WTC11 (cell line): ENCODE measurements at regions not wholly inside any gene's neighbourhood (a gene's known extent, or its start where the extent isn't known, plus 50 kb on each side); places are given as distances from the start of the nearest gene placed in this dataset.

Experiments used
- ATAC-seq: fragments of 200-7000 bp; cut with Tn5 transposase; 2 replicates; pipeline ENCODE4 v1.10.0; 2021; ENCODE audit warnings: mild to moderate bottlenecking, moderate library complexity
- CTCF ChIA-PET: fragments of 300-600 bp; sonication (Branson Sonifier 250); formaldehyde crosslinking; loops from one replicate; lab custom pipeline; 2021; ENCODE audit warnings: antibody characterized with exemption; lab: Charles Lee
- POLR2A ChIA-PET: fragments of 350-600 bp; sonication (Branson Sonifier 250); formaldehyde crosslinking; loops from one replicate; lab custom pipeline; 2021; ENCODE audit warnings: antibody characterized with exemption; lab: Charles Lee
- DNase-seq: peaks from one replicate; pipeline ENCODE4 v3.0.0; 2021; ENCODE audit warnings: low spot score
- H3K27ac Mint-ChIP-seq: 2 replicates; pipeline ENCODE4 v1.8.0; 2021; ENCODE audit warnings: mixed read lengths
- H3K27me3 Mint-ChIP-seq: 2 replicates; pipeline ENCODE4 v1.8.0; 2021; ENCODE audit warnings: low read depth, mild to moderate bottlenecking, moderate library complexity, mixed read lengths
- H3K36me3 Mint-ChIP-seq: 2 replicates; pipeline ENCODE4 v1.8.0; 2021; ENCODE audit warnings: mixed read lengths
- H3K4me1 Mint-ChIP-seq: 2 replicates; pipeline ENCODE4 v1.8.0; 2022; ENCODE audit warnings: mixed read lengths
- H3K4me3 Mint-ChIP-seq: 2 replicates; pipeline ENCODE4 v1.8.0; 2021; ENCODE audit warnings: mild to moderate bottlenecking, moderate library complexity, mixed read lengths
- H3K9me3 Mint-ChIP-seq: 2 replicates; pipeline ENCODE4 v1.8.0; 2021; ENCODE audit warnings: mixed read lengths
- ATF6 ChIP-seq: sonication (generic); formaldehyde crosslinking; IDR thresholded peaks from 2 replicates; pipeline ENCODE4 v1.8.1; 2023; ENCODE audit warnings: mild to moderate bottlenecking, missing genetic modification reagents
- CREM ChIP-seq: sonication (generic); formaldehyde crosslinking; IDR thresholded peaks from 2 replicates; pipeline ENCODE4 v1.8.1; 2022; ENCODE audit warnings: mild to moderate bottlenecking, missing genetic modification reagents, moderate library complexity
- CTCF ChIP-seq: fragments of 200-600 bp; IDR thresholded peaks from 2 replicates; pipeline ENCODE4 v1.8.0; 2022; ENCODE audit warnings: antibody characterized with exemption
- ETV6 ChIP-seq: sonication (generic); formaldehyde crosslinking; IDR thresholded peaks from 2 replicates; pipeline ENCODE4 v1.8.1; 2022; ENCODE audit warnings: mild to moderate bottlenecking, missing genetic modification reagents
- IRF1 ChIP-seq: sonication (generic); formaldehyde crosslinking; IDR thresholded peaks from 2 replicates; pipeline ENCODE4 v1.8.0; 2023; ENCODE audit warnings: missing genetic modification reagents
- JUN ChIP-seq: sonication (generic); formaldehyde crosslinking; IDR thresholded peaks from 2 replicates; pipeline ENCODE4 v1.8.0; 2023; ENCODE audit warnings: mild to moderate bottlenecking, missing genetic modification reagents
- MAX ChIP-seq: sonication (generic); formaldehyde crosslinking; IDR thresholded peaks from 2 replicates; pipeline ENCODE4 v1.8.0; 2022; ENCODE audit warnings: mild to moderate bottlenecking, missing genetic modification reagents
- NFYB ChIP-seq: sonication (generic); formaldehyde crosslinking; conservative IDR thresholded peaks from 2 replicates; pipeline ENCODE4 v1.8.0; 2022; ENCODE audit warnings: low read depth, missing genetic modification reagents
- NR2C2 ChIP-seq: sonication (generic); formaldehyde crosslinking; IDR thresholded peaks from 2 replicates; pipeline ENCODE4 v1.8.0; 2022; ENCODE audit warnings: mild to moderate bottlenecking, missing genetic modification reagents
- PRDM15 ChIP-seq: sonication (generic); formaldehyde crosslinking; IDR thresholded peaks from 2 replicates; pipeline ENCODE4 v1.8.0; 2022; ENCODE audit warnings: missing genetic modification reagents
- RORB ChIP-seq: fragments of 250-450 bp; sonication (Bioruptor Pico); IDR thresholded peaks from 2 replicates; pipeline ENCODE4 v1.9.0; 2021; ENCODE audit warnings: mild to moderate bottlenecking
- SMAD4 ChIP-seq: sonication (generic); formaldehyde crosslinking; IDR thresholded peaks from 2 replicates; pipeline ENCODE4 v1.8.0; 2022; ENCODE audit warnings: mild to moderate bottlenecking, missing genetic modification reagents
- SP1 ChIP-seq: sonication (generic); formaldehyde crosslinking; conservative IDR thresholded peaks from 2 replicates; pipeline ENCODE4 v1.8.1; 2022; ENCODE audit warnings: missing genetic modification reagents
- STAT6 ChIP-seq: sonication (generic); formaldehyde crosslinking; conservative IDR thresholded peaks from 2 replicates; pipeline ENCODE4 v1.8.1; 2023; ENCODE audit warnings: mild to moderate bottlenecking, low read depth, missing genetic modification reagents, moderate library complexity
- TEAD1 ChIP-seq: sonication (generic); formaldehyde crosslinking; IDR thresholded peaks from 2 replicates; pipeline ENCODE4 v1.8.0; 2022; ENCODE audit warnings: mild to moderate bottlenecking, missing genetic modification reagents
- ZNF138 ChIP-seq: sonication (generic); formaldehyde crosslinking; conservative IDR thresholded peaks from 2 replicates; pipeline ENCODE4 v1.8.1; 2022; ENCODE audit warnings: mild to moderate bottlenecking, moderate library complexity, missing genetic modification reagents
- ZNF671 ChIP-seq: fragments of 250-450 bp; sonication (Bioruptor Pico); IDR thresholded peaks from 2 replicates; pipeline ENCODE4 v1.8.0; 2021; ENCODE audit warnings: mild to moderate bottlenecking

- TF ChIP-seq CTCF (no peak), SMAD4 (CRISPR knock-in tag) (no peak), NFYB (CRISPR knock-in tag) (no peak), PRDM15 (CRISPR knock-in tag) (no peak)
Measured at GRCh38 chr10:78551184-78552005, 517.4 kb upstream of the ZMIZ1 start (continued).

- peaks cover 52% of the 10 kb centered on the region for H3K4me1 Mint-ChIP-seq
- DNase-seq (no peak), ATAC-seq (peak; percentile 8)
- H3K27ac Mint-ChIP-seq = no peak overlapping the region; the same call in none of the 2 replicates
- no peaks in the 10 kb centered on the region for H3K36me3 Mint-ChIP-seq
- ChIA-PET CTCF (interaction anchor here (0.6 to 1.4 kb wide), 4 partner anchors 9 to 794 kb away, joined by 3 to 4 read pairs (median 3); partner anchors contain the start of gene PPIF), POLR2A (no interaction called here)
- peaks cover 32% of the 10 kb centered on the region for H3K27me3 Mint-ChIP-seq
- H3K9me3 Mint-ChIP-seq = peaks cover 14% of the 10 kb centered on the region
- TF ChIP-seq NFYB (CRISPR knock-in tag) = no peak
- no peak for TF ChIP-seq ZNF671 (CRISPR knock-in tag)
- TF ChIP-seq NR2C2 = no peak
- TF ChIP-seq IRF1 (CRISPR knock-in tag) = no peak
- no peak for TF ChIP-seq JUN (CRISPR knock-in tag)
- no peak for TF ChIP-seq ATF6 (CRISPR knock-in tag)
- no peak for TF ChIP-seq TEAD1 (CRISPR knock-in tag)
- no peak for TF ChIP-seq SP1 (CRISPR knock-in tag)
- no peak for TF ChIP-seq MAX (CRISPR knock-in tag)
- TF ChIP-seq RORB (CRISPR knock-in tag) = no peak
- no peak for TF ChIP-seq ETV6
- no peak for TF ChIP-seq STAT6 (CRISPR knock-in tag)
- TF ChIP-seq CREM = no peak
- no peak for TF ChIP-seq ZNF138 (CRISPR knock-in tag)
- H3K4me3 Mint-ChIP-seq = no peak overlapping the region
Measured at GRCh38 chr10:78552261-78552811, 516.4 kb upstream of the ZMIZ1 start.
